ENCODE measurements at regions not wholly inside any gene's neighbourhood (a gene's known extent, or its start where the extent isn't known, plus 50 kb on each side); places are given as distances from the start of the nearest gene placed in this dataset.

GRCh38 chr2:118255771-118256372, 167.6 kb downstream of the INSIG2 start:
- no peak for DNase-seq

GRCh38 chr2:118255301-118255700, 167.0 kb downstream of the INSIG2 start:
- no peak for DNase-seq

DNA sequence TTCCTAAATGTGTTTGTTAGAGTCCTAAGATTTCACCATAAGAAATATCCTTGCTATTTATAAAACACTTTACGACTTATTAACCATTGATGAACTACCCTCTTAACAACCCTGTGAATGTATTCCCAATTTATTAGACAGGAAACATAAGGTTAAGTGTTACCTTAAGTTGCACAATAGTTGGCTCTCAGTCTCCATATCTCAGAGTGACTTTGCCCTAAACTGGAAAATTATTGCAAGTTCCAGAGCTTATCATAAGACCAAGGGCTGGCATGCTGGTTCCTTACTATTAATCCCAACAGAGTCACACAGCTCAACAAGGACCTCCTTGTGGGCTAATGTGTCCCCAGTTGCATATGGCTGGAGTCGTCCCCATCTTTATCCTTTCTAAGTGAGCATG, 165.8 kb downstream of the INSIG2 start:
- no peak for DNase-seq

- no peak for DNase-seq
These were observed 163.2 kb downstream of the INSIG2 start for GRCh38 chr2:118251427-118251826.

DNA sequence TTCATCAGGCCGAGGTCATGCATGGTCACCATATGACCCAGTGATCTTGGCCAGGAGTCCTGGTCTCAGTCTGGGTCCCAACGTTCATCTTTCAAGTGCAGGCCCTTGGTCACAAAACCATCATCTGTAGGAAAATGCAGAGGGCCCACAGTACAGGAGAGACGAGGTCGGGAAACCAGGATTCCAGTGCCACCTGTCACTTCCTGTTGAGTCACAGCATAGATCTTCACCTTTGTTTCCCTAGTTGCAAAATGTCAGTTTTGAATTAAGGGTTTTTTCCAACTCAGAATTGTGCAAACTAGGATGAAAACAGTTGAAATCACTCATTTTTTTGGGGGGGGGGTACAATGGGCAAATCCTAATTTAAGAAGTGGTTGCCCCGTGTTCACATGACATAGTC, 162.2 kb downstream of the INSIG2 start:
- no peak for DNase-seq

GRCh38 chr2:118250001-118250400, 161.7 kb downstream of the INSIG2 start:
- DNase-seq: no peak

DNA sequence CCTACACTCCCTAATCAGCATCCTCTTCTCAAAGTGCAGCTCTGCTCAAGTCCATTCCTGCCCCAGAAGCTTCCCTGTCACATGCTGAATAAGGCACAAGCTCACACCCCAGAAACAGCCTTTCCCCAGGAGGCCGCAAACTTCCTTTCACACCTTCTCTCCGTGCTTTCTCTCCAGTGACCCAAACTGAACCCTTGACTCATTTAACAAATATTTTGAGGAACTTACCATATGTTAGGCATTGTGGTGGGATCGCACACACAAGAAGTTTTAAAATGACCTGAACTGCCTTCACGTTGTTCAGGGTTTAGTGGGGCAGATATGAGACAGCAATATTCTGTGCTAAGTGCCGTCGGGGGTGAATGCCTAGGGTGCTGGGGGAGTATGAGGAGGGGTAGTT, 161.3 kb downstream of the INSIG2 start:
- no peak for DNase-seq

- DNase-seq: no peak
These were observed 158.5 kb downstream of the INSIG2 start for GRCh38 chr2:118246726-118247125.

- no peak for DNase-seq
These were observed 157.8 kb downstream of the INSIG2 start for GRCh38 chr2:118246079-118246478.

- DNase-seq: no peak
These were observed 156.4 kb downstream of the INSIG2 start for GRCh38 chr2:118244686-118245085.

DNA sequence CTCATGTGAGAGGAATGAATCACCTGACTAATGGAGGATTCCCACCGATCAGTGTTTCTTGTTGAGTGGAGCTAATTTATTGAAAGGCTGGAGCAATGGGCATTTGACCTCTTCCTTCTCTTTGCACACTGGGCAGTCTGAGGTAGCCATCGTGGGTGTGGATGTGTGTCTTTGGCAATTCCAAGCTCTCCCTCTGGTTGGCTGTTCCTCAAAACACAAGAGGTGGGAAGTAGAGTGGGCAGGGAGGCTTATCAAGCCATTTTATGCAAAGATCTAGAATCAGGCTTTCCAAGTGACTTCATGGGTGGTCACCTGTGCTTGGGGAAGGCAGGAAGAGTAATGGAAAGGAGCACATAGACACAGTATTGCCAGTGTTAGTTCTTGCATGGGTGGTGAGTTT, 154.8 kb downstream of the INSIG2 start:
- no peak for DNase-seq

DNA sequence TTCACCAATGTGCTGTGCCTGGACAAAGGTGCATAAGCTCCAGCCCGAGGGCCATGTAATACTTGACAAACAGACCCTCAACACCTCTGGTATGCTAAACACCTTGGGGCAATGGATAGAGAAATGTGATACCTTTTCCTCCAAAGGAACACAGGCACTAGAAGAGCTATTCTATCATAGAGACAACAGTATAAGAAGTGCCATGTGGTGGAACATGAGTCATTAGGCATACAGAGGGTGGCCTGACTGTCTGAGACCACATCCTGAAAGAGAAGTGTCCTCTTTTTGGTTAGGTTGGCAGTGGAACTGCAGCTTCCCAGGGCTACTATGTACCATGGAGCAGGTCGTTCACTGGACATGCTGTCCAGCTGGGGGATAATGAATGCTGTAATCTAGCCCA, 153.9 kb downstream of the INSIG2 start:
- no peak for DNase-seq

DNA sequence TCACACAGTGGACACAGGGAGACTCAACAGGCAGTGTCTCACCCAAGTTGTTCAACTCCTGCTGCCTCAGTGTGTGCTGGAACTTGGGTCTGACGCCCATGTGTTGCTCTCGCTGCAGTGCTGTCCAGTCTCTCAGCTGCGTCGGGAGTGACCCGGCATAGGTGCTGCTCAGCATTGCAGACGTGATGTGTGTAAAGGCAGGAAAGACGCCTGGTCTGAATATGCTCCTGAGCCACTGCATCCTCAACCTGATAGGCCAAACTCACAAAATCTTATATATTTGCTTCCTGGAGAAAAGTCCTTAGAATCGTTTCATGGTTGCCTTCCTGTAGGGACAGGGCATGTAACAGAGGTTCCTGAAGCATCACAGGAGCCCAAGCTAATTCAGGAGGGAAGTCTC, 152.9 kb downstream of the INSIG2 start:
- no peak for DNase-seq

GRCh38 chr2:118240276-118240675, 152.0 kb downstream of the INSIG2 start:
- DNase-seq: no peak

DNA sequence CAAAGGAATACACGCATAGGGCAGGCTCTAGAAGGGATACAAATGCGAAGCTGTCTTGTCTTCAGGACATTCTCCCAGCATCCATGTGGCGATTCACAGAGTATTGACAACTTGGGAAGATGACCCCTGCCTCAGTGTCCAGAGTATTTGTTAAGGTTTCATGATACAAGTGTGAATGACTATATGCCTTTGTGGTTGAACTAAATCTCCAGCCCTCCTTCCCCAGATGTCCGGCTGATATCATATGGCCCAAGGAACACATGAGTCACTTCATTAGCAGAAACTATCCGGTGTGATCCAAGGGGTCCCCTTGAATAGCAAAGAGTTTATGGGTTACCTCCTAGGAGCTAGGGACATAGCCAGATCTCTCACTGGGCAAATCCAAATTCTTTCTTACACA, 151.0 kb downstream of the INSIG2 start:
- DNase-seq: no peak

DNA sequence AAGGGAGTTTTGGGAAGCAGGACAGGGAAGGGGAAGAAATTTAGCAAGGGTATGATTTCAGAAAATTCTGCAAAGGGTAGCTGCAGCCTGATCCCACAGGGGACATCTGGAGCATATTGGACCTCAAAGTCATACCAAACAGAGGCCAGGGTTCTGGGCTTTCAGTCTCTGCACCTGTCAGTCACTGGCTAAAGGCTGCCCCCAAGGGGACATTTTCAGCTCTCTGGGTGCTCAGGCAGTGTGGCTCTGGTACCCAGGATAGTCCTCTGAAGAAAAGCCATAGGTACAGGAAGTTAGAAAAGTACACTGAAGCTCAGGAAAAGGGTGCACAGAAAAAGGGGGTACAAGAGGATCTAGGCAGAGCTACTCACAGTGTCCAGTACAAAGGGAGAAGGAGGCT, 149.2 kb downstream of the INSIG2 start:
- DNase-seq: no peak

GRCh38 chr2:118232796-118233195, 144.5 kb downstream of the INSIG2 start:
- DNase-seq: no peak

DNA sequence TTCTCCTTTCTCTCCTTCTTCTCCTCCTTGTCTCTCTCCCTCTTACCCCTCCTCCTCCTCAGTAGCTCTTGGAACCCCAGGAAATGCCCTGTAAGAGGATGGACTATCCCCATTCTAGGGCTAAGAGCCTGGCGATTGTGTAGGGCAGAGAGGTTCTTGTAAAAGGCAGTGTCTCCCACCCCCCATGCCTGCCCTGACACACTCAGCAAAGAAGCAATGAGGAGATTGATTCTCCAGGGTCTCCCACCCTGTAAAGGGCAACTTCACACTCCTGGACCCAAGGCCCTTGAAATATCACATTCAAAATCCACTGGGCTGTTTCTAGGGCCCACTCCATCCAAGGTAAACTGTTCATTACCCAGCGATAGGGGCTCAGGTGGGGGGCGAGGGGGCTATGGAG, 144.1 kb downstream of the INSIG2 start:
- DNase-seq: no peak

- DNase-seq: no peak
These were observed 143.5 kb downstream of the INSIG2 start for GRCh38 chr2:118231759-118232158.

- DNase-seq: no peak
These were observed 139.6 kb downstream of the INSIG2 start for GRCh38 chr2:118227698-118228508.

DNA sequence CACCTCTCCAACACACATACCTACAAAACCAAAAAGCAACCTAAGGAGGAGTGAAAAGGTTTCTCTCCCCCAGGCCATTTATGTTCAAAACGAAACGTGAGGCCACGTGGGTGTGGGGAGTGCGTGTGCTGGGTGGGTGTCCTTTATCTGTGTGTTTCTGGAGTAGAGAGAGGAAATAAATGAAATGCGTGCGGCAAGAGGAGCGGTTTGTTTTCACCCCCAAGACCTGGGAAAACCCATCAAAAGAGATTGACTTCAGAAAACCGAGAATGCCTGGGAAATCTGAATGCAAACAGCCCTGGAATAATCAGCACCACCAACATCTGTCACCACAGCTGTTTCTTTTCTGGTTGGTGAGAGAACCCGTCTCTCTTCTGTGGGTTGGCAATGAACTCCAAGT, 137.4 kb downstream of the INSIG2 start:
- DNase-seq: no peak

DNA sequence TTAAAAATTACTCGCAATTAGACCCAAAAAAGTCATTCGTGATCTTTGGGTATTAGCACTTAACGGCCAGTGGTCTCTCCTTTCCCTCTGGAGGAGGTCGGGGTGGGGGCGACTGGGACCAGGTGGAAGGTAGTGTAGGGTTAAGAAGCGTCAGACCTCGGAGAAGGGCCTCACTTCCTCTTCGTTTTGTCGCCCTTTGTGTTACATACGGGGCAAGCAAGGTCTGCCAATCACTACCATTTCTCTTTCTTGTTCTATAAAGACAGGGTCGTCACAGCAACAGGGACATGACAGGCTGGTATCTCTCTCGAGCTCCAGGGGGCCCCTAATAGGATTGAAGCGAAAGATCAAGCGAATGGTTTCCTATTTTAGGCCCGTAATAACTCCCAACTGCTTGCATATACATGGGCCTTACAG, 136.6 kb downstream of the INSIG2 start:
- no peak for DNase-seq

DNA sequence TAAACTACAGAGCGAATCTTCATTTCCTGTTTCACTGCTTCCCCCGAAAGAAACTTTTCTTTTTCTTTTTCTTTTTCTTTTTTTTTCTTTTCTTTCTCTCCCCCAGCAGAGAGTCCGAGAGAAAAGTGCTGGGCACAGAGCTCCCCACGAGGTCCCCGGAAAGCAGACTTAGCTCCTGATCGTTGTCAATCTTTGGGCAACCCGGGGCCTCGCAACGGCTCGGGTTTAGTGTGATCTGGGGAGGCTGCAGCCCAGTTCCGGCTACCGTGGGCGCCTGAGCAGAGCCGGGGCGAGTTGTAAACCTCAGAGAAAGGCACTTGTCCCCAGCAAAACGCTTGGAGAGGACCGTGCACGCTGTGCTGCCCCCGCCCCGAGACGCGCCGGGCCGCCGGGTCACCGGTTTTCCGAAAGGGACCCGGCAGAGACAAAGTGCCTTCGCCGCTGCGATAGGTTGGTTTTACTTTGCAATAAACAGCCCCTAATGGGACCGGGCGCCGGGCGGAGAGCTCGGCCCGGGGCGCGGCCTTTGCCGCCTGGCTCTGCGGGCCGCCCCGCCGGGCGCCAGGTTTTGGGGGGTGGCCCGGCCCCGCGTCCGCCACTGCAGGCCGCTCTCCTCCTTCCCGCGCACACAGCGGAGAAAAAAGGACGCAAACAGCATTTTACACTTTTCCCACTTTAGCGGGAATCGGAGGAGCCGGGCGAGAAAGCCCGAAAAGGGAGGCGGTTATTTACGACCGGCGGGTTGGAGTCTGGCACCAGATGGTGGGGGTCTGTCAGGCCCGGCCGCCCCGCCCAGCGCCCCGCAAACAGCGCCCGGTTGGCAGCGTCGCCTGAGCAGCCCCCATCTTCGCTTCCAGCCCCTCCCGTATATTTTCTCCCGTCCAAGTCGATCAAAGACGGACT, 136.0 kb downstream of the INSIG2 start:
- no peak for DNase-seq

- DNase-seq: no peak
These were observed 135.3 kb downstream of the INSIG2 start for GRCh38 chr2:118223511-118223991.
